ENCODE measurements at regions not wholly inside any gene's neighbourhood (a gene's known extent, or its start where the extent isn't known, plus 50 kb on each side); places are given as distances from the start of the nearest gene placed in this dataset.

GRCh38 chr13:34808649-34809048 lies 133.4 kb upstream of the NBEA start:
- no peak for DNase-seq (ENCODE audit: low read depth in 2 of 2)

GRCh38 chr13:34810996-34811395 lies 131.1 kb upstream of the NBEA start:
- no peak for DNase-seq (ENCODE audit: low read depth in 2 of 2)

- DNase-seq (ENCODE audit: low read depth in 2 of 2) = no peak
Measured at GRCh38 chr13:34815526-34815925, 126.5 kb upstream of the NBEA start.

- DNase-seq (ENCODE audit: low read depth in 2 of 2) = no peak
Measured at GRCh38 chr13:34816245-34816884, 125.7 kb upstream of the NBEA start.

- no peak for DNase-seq (ENCODE audit: low read depth in 2 of 2)
Measured at GRCh38 chr13:34816908-34817665, 125.0 kb upstream of the NBEA start.

- DNase-seq (ENCODE audit: low read depth in 2 of 2) = no peak
Measured at GRCh38 chr13:34822650-34823049, 119.4 kb upstream of the NBEA start.

GRCh38 chr13:34826432-34826831 lies 115.6 kb upstream of the NBEA start:
- DNase-seq (ENCODE audit: low read depth in 2 of 2) = no peak

- no peak for DNase-seq (ENCODE audit: low read depth in 2 of 2)
Measured at GRCh38 chr13:34833562-34834182, 108.4 kb upstream of the NBEA start.

- no peak for DNase-seq (ENCODE audit: low read depth in 2 of 2)
Measured at GRCh38 chr13:34842466-34842865, 99.6 kb upstream of the NBEA start.

GRCh38 chr13:34847766-34848165 lies 94.3 kb upstream of the NBEA start:
- no peak for DNase-seq (ENCODE audit: low read depth in 2 of 2)

- DNase-seq (ENCODE audit: low read depth in 2 of 2) = no peak
Measured at GRCh38 chr13:34849406-34849805, 92.7 kb upstream of the NBEA start.

GRCh38 chr13:34853161-34853560 lies 88.9 kb upstream of the NBEA start:
- DNase-seq (ENCODE audit: low read depth in 2 of 2) = no peak

GRCh38 chr13:34857558-34858325 lies 84.3 kb upstream of the NBEA start:
- no peak for DNase-seq (ENCODE audit: low read depth in 2 of 2)

GRCh38 chr13:34862311-34862710 lies 79.8 kb upstream of the NBEA start:
- no peak for DNase-seq (ENCODE audit: low read depth in 2 of 2)

- DNase-seq (ENCODE audit: low read depth in 2 of 2) = no peak
Measured at GRCh38 chr13:34862716-34863115, 79.4 kb upstream of the NBEA start.

GRCh38 chr13:34863360-34864135 lies 78.5 kb upstream of the NBEA start:
- no peak for DNase-seq (ENCODE audit: low read depth in 2 of 2)

- DNase-seq (ENCODE audit: low read depth in 2 of 2) = no peak
Measured at GRCh38 chr13:34864671-34865070, 77.4 kb upstream of the NBEA start.

GRCh38 chr13:34867590-34867989 lies 74.5 kb upstream of the NBEA start:
- DNase-seq (ENCODE audit: low read depth in 2 of 2) = no peak

GRCh38 chr13:34868733-34869132 lies 73.3 kb upstream of the NBEA start:
- DNase-seq (ENCODE audit: low read depth in 2 of 2) = no peak

GRCh38 chr13:34869696-34870095 lies 72.4 kb upstream of the NBEA start:
- DNase-seq (ENCODE audit: low read depth in 2 of 2) = no peak

- DNase-seq (ENCODE audit: low read depth in 2 of 2) = no peak
Measured at GRCh38 chr13:34878329-34878728, 63.7 kb upstream of the NBEA start.

GRCh38 chr13:34879851-34880250 lies 62.2 kb upstream of the NBEA start:
- no peak for DNase-seq (ENCODE audit: low read depth in 2 of 2)

All from activated CD8-positive, alpha-beta memory T cell treated with anti-CD3 and anti-CD28 coated beads for 4 hours (primary cell).